Breast epithelium (tissue), 3 donors: ENCODE measurements at regions not wholly inside any gene's neighbourhood (a gene's known extent, or its start where the extent isn't known, plus 50 kb on each side); places are given as distances from the start of the nearest gene placed in this dataset.

ENCODE experiments used
- CTCF ChIP-seq, 3 donors: fragments of 450-650 bp; IDR thresholded peaks; one replicate each; pipeline ENCODE4 v1.5.1; 2016 to 2017; ENCODE audit warnings: antibody characterized with exemption in 3 of 3, mild to moderate bottlenecking in 3 of 3, moderate library complexity in 3 of 3
- POLR2A ChIP-seq: fragments of 450-650 bp; IDR thresholded peaks from one replicate; pipeline ENCODE4 v1.6.1; 2016; ENCODE audit warnings: antibody characterized with exemption, mild to moderate bottlenecking, moderate library complexity
- POLR2AphosphoS5 ChIP-seq, 3 donors: sonication (generic); formaldehyde crosslinking; IDR thresholded peaks; one replicate each; pipeline ENCODE4 v1.6.1; 2017; ENCODE audit warnings: antibody characterized with exemption in 3 of 3

- no peak for TF ChIP-seq CTCF (IDR thresholded peaks at IDR 0.05)
- TF ChIP-seq POLR2AphosphoS5 (IDR thresholded peaks at IDR 0.05), result no peak
- TF ChIP-seq POLR2A, result no peak
These were observed 876.1 kb upstream of the GBE1 start for GRCh38 chr3:82637574-82637973.
